ENCODE measurements at regions not wholly inside any gene's neighbourhood (a gene's known extent, or its start where the extent isn't known, plus 50 kb on each side); places are given as distances from the start of the nearest gene placed in this dataset.

- no peak for TF ChIP-seq RBBP5 (conservative IDR thresholded peaks at IDR 0.05)
- TF ChIP-seq POLR2A (IDR thresholded peaks at IDR 0.05; ENCODE audit: low read depth, low read length) = no peak
- no peak for TF ChIP-seq EGR1 (IDR thresholded peaks at IDR 0.05; ENCODE audit: borderline replicate concordance in 1 of 2, low read depth in 2 of 2, low read length in 2 of 2)
- no peak for TF ChIP-seq E2F4 (IDR thresholded peaks at IDR 0.05; ENCODE audit: low read depth, low read length)
- TF ChIP-seq, protein P1, sequence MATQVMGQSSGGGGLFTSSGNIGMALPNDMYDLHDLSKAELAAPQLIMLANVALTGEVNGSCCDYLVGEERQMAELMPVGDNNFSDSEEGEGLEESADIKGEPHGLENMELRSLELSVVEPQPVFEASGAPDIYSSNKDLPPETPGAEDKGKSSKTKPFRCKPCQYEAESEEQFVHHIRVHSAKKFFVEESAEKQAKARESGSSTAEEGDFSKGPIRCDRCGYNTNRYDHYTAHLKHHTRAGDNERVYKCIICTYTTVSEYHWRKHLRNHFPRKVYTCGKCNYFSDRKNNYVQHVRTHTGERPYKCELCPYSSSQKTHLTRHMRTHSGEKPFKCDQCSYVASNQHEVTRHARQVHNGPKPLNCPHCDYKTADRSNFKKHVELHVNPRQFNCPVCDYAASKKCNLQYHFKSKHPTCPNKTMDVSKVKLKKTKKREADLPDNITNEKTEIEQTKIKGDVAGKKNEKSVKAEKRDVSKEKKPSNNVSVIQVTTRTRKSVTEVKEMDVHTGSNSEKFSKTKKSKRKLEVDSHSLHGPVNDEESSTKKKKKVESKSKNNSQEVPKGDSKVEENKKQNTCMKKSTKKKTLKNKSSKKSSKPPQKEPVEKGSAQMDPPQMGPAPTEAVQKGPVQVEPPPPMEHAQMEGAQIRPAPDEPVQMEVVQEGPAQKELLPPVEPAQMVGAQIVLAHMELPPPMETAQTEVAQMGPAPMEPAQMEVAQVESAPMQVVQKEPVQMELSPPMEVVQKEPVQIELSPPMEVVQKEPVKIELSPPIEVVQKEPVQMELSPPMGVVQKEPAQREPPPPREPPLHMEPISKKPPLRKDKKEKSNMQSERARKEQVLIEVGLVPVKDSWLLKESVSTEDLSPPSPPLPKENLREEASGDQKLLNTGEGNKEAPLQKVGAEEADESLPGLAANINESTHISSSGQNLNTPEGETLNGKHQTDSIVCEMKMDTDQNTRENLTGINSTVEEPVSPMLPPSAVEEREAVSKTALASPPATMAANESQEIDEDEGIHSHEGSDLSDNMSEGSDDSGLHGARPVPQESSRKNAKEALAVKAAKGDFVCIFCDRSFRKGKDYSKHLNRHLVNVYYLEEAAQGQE (IDR thresholded peaks at IDR 0.05; ENCODE audit: low read depth, low read length) = no peak
- TF ChIP-seq RUNX3 (IDR thresholded peaks at IDR 0.05; ENCODE audit: low read length) = no peak
- no peak for TF ChIP-seq EP300 (IDR thresholded peaks at IDR 0.05; ENCODE audit: borderline replicate concordance in 1 of 2, control insufficient read depth in 1 of 2, low read depth in 2 of 2, low read length in 2 of 2)
- TF ChIP-seq, protein P2, sequence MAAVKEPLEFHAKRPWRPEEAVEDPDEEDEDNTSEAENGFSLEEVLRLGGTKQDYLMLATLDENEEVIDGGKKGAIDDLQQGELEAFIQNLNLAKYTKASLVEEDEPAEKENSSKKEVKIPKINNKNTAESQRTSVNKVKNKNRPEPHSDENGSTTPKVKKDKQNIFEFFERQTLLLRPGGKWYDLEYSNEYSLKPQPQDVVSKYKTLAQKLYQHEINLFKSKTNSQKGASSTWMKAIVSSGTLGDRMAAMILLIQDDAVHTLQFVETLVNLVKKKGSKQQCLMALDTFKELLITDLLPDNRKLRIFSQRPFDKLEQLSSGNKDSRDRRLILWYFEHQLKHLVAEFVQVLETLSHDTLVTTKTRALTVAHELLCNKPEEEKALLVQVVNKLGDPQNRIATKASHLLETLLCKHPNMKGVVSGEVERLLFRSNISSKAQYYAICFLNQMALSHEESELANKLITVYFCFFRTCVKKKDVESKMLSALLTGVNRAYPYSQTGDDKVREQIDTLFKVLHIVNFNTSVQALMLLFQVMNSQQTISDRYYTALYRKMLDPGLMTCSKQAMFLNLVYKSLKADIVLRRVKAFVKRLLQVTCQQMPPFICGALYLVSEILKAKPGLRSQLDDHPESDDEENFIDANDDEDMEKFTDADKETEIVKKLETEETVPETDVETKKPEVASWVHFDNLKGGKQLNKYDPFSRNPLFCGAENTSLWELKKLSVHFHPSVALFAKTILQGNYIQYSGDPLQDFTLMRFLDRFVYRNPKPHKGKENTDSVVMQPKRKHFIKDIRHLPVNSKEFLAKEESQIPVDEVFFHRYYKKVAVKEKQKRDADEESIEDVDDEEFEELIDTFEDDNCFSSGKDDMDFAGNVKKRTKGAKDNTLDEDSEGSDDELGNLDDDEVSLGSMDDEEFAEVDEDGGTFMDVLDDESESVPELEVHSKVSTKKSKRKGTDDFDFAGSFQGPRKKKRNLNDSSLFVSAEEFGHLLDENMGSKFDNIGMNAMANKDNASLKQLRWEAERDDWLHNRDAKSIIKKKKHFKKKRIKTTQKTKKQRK (IDR thresholded peaks at IDR 0.05; ENCODE audit: low read depth, low read length) = no peak
- TF ChIP-seq TARDBP (IDR thresholded peaks at IDR 0.05; ENCODE audit: borderline replicate concordance) = no peak
- no peak for TF ChIP-seq TAF1 (IDR thresholded peaks at IDR 0.05; ENCODE audit: borderline replicate concordance, low read depth, low read length)
These were observed 354.7 kb downstream of the TGFB2 start for GRCh38 chr1:218699865-218700264.

Measured in GM12878 (cell line).